Lower leg skin (tissue), 3 donors: ENCODE measurements at regions not wholly inside any gene's neighbourhood (a gene's known extent, or its start where the extent isn't known, plus 50 kb on each side); places are given as distances from the start of the nearest gene placed in this dataset.

Source experiments
- CTCF ChIP-seq, 3 donors: fragments of 450-650 bp; IDR thresholded peaks; one replicate each; pipeline ENCODE4 v1.5.1; 2016; ENCODE audit warnings: antibody characterized with exemption in 3 of 3, mild to moderate bottlenecking in 3 of 3, moderate library complexity in 2 of 3
- POLR2A ChIP-seq, 2 donors: fragments of 450-650 bp; IDR thresholded peaks; one replicate each; pipeline ENCODE4 v1.6.1; 2016 to 2017; ENCODE audit warnings: antibody characterized with exemption in 2 of 2, mild to moderate bottlenecking in 1 of 2, moderate library complexity in 1 of 2

- TF ChIP-seq CTCF (IDR thresholded peaks at IDR 0.05) (no peak), POLR2A (IDR thresholded peaks at IDR 0.05) (no peak)
Observed at GRCh38 chr4:152246659-152247058, 289.2 kb downstream of the FBXW7 start.
